Fibroblast of the aortic adventitia (primary cell): ENCODE measurements at regions not wholly inside any gene's neighbourhood (a gene's known extent, or its start where the extent isn't known, plus 50 kb on each side); places are given as distances from the start of the nearest gene placed in this dataset. TPM values are rescaled to one million over a fixed set of nuclear protein-coding genes. Genes with fewer than 3 reads are reported as not detected.
"Not testable (repeated sequence)": the region's sequence is repeated elsewhere in the genome, so short reads cannot be mapped to it uniquely, and the experiment has no call there.

Experiments used
- DNase-seq: peaks from one replicate; pipeline ENCODE4 v3.0.0-alpha.2; 2010; ENCODE audit warnings: low read depth
- H3K4me3 ChIP-seq: 2 replicates; pipeline ENCODE4 v1.5.1; 2011; ENCODE audit warnings: low read depth, mild to moderate bottlenecking, control low read depth, low read length, moderate library complexity
- CTCF ChIP-seq: IDR thresholded peaks from 2 replicates; pipeline ENCODE4 v1.5.1; 2011; ENCODE audit warnings: mild to moderate bottlenecking, low read length, control low read depth, inconsistent platforms; ENCODE audit not compliant: insufficient read depth
- small RNA-seq: library from RNA; depleted of rRNA; stranded (forward); fragments of <200 nt; gene quantifications from one replicate; pipeline ENCODE3, GENCODE V24; 2012

GRCh38 chr7:69539531-69539930 is 58.7 kb upstream of the AUTS2 start:
- no peak for TF ChIP-seq CTCF

GRCh38 chr7:69540287-69540686 is 58.0 kb upstream of the AUTS2 start:
- no peak for TF ChIP-seq CTCF
- no peak for DNase-seq

More at GRCh38 chr7:69539531-69539930, 58.7 kb upstream of the AUTS2 start:
- no peak overlapping the region for H3K4me3 ChIP-seq
- DNase-seq = no peak

GRCh38 chr7:69541779-69542432 is 56.4 kb upstream of the AUTS2 start:
- DNase-seq, H3K4me3 ChIP-seq: not testable (repeated sequence)

More at GRCh38 chr7:69540287-69540686, 58.0 kb upstream of the AUTS2 start:
- no peak overlapping the region for H3K4me3 ChIP-seq

- TF ChIP-seq CTCF = no peak
- H3K4me3 ChIP-seq = no peak overlapping the region
- DNase-seq = no peak
Measured at GRCh38 chr7:69545175-69545574, 53.1 kb upstream of the AUTS2 start.

Small RNA genes in the stretch of these regions (small RNA-seq; reads per million reads assigned to genes)
- gene MTATP6P21 (not detected), gene RF00019 (not detected), gene RNA5SP231 (not detected), gene RNU6-229P (not detected), gene RNU6-832P (not detected)
